ENCODE measurements at regions not wholly inside any gene's neighbourhood (a gene's known extent, or its start where the extent isn't known, plus 50 kb on each side); places are given as distances from the start of the nearest gene placed in this dataset.

- no peak for TF ChIP-seq JUN (IDR thresholded peaks at IDR 0.05; ENCODE audit: low read depth, low read length)
- TF ChIP-seq CTCF (IDR thresholded peaks at IDR 0.05; ENCODE audit: control extremely low read depth in 1 of 3, insufficient read depth in 1 of 3, low read depth in 1 of 3, low read length in 3 of 3) = no peak
- no peak for TF ChIP-seq EP300 (IDR thresholded peaks at IDR 0.05; ENCODE audit: borderline replicate concordance in 1 of 2, low read depth in 2 of 2, low read length in 2 of 2)
- no peak for TF ChIP-seq POLR2A (IDR thresholded peaks at IDR 0.05; ENCODE audit: control extremely low read depth in 1 of 2, low read depth in 2 of 2, low read length in 2 of 2)
- no peak for TF ChIP-seq POLR2AphosphoS5 (IDR thresholded peaks at IDR 0.05; ENCODE audit: low read depth, low read length)
Observed at GRCh38 chr3:56938530-56938929, 121.9 kb upstream of the SPATA12 start.
